ENCODE measurements at regions not wholly inside any gene's neighbourhood (a gene's known extent, or its start where the extent isn't known, plus 50 kb on each side); places are given as distances from the start of the nearest gene placed in this dataset.

DNA sequence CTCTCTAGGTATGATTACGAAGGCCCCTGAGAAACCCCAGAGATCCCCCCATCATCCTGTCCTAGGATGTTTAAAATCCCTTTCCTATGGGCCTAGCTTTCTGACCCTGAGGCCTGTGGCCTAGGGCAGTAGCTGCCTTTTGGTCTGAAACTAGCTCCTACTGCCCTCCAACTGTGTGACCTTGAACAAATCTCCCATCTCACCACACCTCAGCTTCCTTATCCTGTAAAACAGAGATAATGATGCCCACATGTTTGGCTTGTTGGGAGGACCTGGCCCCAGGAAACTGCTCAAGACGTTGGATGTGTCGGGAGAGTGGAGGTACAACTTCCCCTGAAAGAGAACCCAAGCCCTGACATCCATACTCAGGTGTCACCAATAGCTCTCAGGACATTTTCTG is 213.2 kb downstream of the SMAD2 start:
- H3K4ac ChIP-seq (ENCODE audit: low read depth, low read length), result no peak overlapping the region
- H2BK120ac ChIP-seq (ENCODE audit: low read depth, low read length), result no peak overlapping the region
- H2BK5ac ChIP-seq (ENCODE audit: low read depth, low read length, poor library complexity, severe bottlenecking), result no peak overlapping the region
- no peak for TF ChIP-seq FOS (IDR thresholded peaks at IDR 0.05; ENCODE audit: low read depth, low read length)
- TF ChIP-seq, protein P1, sequence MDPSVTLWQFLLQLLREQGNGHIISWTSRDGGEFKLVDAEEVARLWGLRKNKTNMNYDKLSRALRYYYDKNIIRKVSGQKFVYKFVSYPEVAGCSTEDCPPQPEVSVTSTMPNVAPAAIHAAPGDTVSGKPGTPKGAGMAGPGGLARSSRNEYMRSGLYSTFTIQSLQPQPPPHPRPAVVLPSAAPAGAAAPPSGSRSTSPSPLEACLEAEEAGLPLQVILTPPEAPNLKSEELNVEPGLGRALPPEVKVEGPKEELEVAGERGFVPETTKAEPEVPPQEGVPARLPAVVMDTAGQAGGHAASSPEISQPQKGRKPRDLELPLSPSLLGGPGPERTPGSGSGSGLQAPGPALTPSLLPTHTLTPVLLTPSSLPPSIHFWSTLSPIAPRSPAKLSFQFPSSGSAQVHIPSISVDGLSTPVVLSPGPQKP (IDR thresholded peaks at IDR 0.05; ENCODE audit: borderline replicate concordance, low read depth, low read length), result no peak
- no peak for TF ChIP-seq MAFK (IDR thresholded peaks at IDR 0.05; ENCODE audit: low read depth, low read length)
- TF ChIP-seq MXI1 (IDR thresholded peaks at IDR 0.05; ENCODE audit: borderline replicate concordance, low read depth, low read length), result no peak
- TF ChIP-seq, protein P2, sequence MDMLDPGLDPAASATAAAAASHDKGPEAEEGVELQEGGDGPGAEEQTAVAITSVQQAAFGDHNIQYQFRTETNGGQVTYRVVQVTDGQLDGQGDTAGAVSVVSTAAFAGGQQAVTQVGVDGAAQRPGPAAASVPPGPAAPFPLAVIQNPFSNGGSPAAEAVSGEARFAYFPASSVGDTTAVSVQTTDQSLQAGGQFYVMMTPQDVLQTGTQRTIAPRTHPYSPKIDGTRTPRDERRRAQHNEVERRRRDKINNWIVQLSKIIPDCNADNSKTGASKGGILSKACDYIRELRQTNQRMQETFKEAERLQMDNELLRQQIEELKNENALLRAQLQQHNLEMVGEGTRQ (IDR thresholded peaks at IDR 0.05; ENCODE audit: low read depth, low read length), result no peak
- no peak for TF ChIP-seq SMC3 (IDR thresholded peaks at IDR 0.05; ENCODE audit: low read depth, low read length)
- H3K4me2 ChIP-seq (ENCODE audit: low read depth, low read length), result no peak overlapping the region
- H3K79me1 ChIP-seq (ENCODE audit: low read depth in 1 of 2, low read length in 2 of 2), result no peaks in the 10 kb centered on the region
- no peak overlapping the region for H3K27ac ChIP-seq (ENCODE audit: insufficient read depth, low read length)
- no TSS peak for BruUV-seq (replicated peaks)
- H2AFZ ChIP-seq (replicated peaks; ENCODE audit: low read length, poor library complexity), result no peak overlapping the region
- DNase-seq (no peak), ATAC-seq (ENCODE audit: low read depth) (no peak)
- no peaks in the 10 kb centered on the region for H3K36me3 ChIP-seq (ENCODE audit: control insufficient read depth, insufficient read depth, low read length)
- H4K8ac ChIP-seq (ENCODE audit: low read depth in 2 of 2, low read length in 2 of 2), result no peak overlapping the region
- H3K9ac ChIP-seq (ENCODE audit: low read depth, low read length), result no peak overlapping the region
- H2AK5ac ChIP-seq (ENCODE audit: low read depth, low read length), result no peak overlapping the region
- intact Hi-C loops (cut with micrococcal nuclease), result no loop called here
- no peak overlapping the region for H4K91ac ChIP-seq (ENCODE audit: insufficient read depth, low read depth, low read length)
- H2BK15ac ChIP-seq (ENCODE audit: low read depth, low read length), result no peak overlapping the region
- H3K23ac ChIP-seq (ENCODE audit: low read depth, low read length), result no peak overlapping the region
- CTCF ChIA-PET, result no interaction called here
- H3K18ac ChIP-seq (ENCODE audit: low read depth, low read length), result no peak overlapping the region
- H3K9me3 ChIP-seq (ENCODE audit: control insufficient read depth, insufficient read depth, low read length), result no peaks in the 10 kb centered on the region
- in situ Hi-C loops (cut with MboI; ENCODE audit: low sequenced_read_pairs), result no loop called here
- H3K4me3 ChIP-seq (ENCODE audit: insufficient read depth, low read depth, low read length), result no peak overlapping the region
- H3K27me3 ChIP-seq (ENCODE audit: control insufficient read depth, insufficient read depth, low read length), result no peaks in the 10 kb centered on the region
- H4K5ac ChIP-seq (ENCODE audit: low read depth, low read length), result no peak overlapping the region
- H3K9me1 ChIP-seq (ENCODE audit: insufficient read depth, low read length), result no peaks in the 10 kb centered on the region
- no peaks in the 10 kb centered on the region for H4K20me1 ChIP-seq (ENCODE audit: insufficient read depth, low read length)
- no peak overlapping the region for H3K56ac ChIP-seq (ENCODE audit: extremely low read depth, insufficient read depth, low read length)
- no CpG with 5 or more reads among the region's 3 CpGs for WGBS, 2 experiments (ENCODE audit: extremely low coverage in 2 of 2, insufficient read length in 1 of 2)
- H3K14ac ChIP-seq (replicated peaks; ENCODE audit: low read depth, low read length), result no peak overlapping the region
- dilution Hi-C loops (cut with HindIII; ENCODE audit: low sequenced_read_pairs, unreplicated experiment), result no loop called here
- no peak overlapping the region for H2AK9ac ChIP-seq (replicated peaks; ENCODE audit: low read depth, low read length, poor library complexity)
- no peak overlapping the region for H2BK20ac ChIP-seq (ENCODE audit: low read depth, low read length)
- no peaks in the 10 kb centered on the region for H3K4me1 ChIP-seq (ENCODE audit: control insufficient read depth, insufficient read depth, low read length)
- POLR2A ChIA-PET (ENCODE audit: unreplicated experiment), result no interaction called here
